SU-DHL-6 (cell line): ENCODE measurements at regions not wholly inside any gene's neighbourhood (a gene's known extent, or its start where the extent isn't known, plus 50 kb on each side); places are given as distances from the start of the nearest gene placed in this dataset.

ENCODE experiments used
- H2AFZ ChIP-seq: fragments of 200-600 bp; sonication (generic); 2 replicates; pipeline ENCODE4 v1.6.1; 2014; ENCODE audit warnings: low read depth, mild to moderate bottlenecking, moderate library complexity, mixed read lengths, antibody characterized with exemption, low read length; ENCODE audit not compliant: severe bottlenecking
- H3F3A ChIP-seq: fragments of 200-600 bp; shearing (Covaris generic); 2 replicates; pipeline ENCODE4 v1.6.0; 2016; ENCODE audit warnings: antibody characterized with exemption, mild to moderate bottlenecking; ENCODE audit not compliant: insufficient read depth
- H3K27ac ChIP-seq: fragments of 200-600 bp; sonication (generic); 2 replicates; pipeline ENCODE4 v1.5.1; 2016; ENCODE audit warnings: low read depth, mild to moderate bottlenecking, low read length, moderate library complexity, mixed read lengths
- H3K27me3 ChIP-seq: fragments of 200-600 bp; sonication (generic), shearing (Covaris generic); 2 replicates; pipeline ENCODE4 v1.6.0; 2014; ENCODE audit warnings: mild to moderate bottlenecking, low read length
- H3K36me3 ChIP-seq: fragments of 200-600 bp; sonication (generic); 2 replicates; pipeline ENCODE4 v1.6.1; 2014; ENCODE audit warnings: mild to moderate bottlenecking, low read length, mixed read lengths
- H3K4me2 ChIP-seq: fragments of 300-600, 200-600 bp; shearing (Covaris generic), sonication (generic); 2 replicates; pipeline ENCODE4 v1.6.0; 2014; ENCODE audit warnings: low read length, low read depth, mild to moderate bottlenecking; ENCODE audit not compliant: poor library complexity, severe bottlenecking
- H3K4me3 ChIP-seq: fragments of 200-600 bp; sonication (generic); 2 replicates; pipeline ENCODE4 v1.5.1; 2014; ENCODE audit warnings: antibody characterized with exemption, low read length, mild to moderate bottlenecking, mixed read lengths; ENCODE audit not compliant: insufficient read depth, poor library complexity, severe bottlenecking
- H3K79me2 ChIP-seq: fragments of 200-600 bp; sonication (generic); 2 replicates; pipeline ENCODE4 v1.6.1; 2014; ENCODE audit warnings: mild to moderate bottlenecking, low read length, moderate library complexity; ENCODE audit not compliant: insufficient read depth
- H3K9ac ChIP-seq: fragments of 200-600 bp; sonication (generic); 2 replicates; pipeline ENCODE4 v1.7.0; 2014; ENCODE audit warnings: mild to moderate bottlenecking, low read length
- H3K9me2 ChIP-seq: fragments of 200-600 bp; sonication (generic); replicated peaks from 2 replicates; pipeline ENCODE4 v1.6.1; 2014; ENCODE audit warnings: low read length; ENCODE audit not compliant: insufficient read depth
- H3K9me3 ChIP-seq: fragments of 200-600 bp; sonication (generic); 2 replicates; pipeline ENCODE4 v1.6.1; 2014; ENCODE audit warnings: low read length, mixed read lengths; ENCODE audit not compliant: insufficient read depth
- H4K20me1 ChIP-seq: fragments of 200-600 bp; sonication (generic); 2 replicates; pipeline ENCODE4 v1.6.1; 2014; ENCODE audit warnings: low read depth, mild to moderate bottlenecking, antibody characterized with exemption, low read length, moderate library complexity, mixed read lengths
- CTCF ChIP-seq: fragments of 200-600 bp; sonication (generic); IDR thresholded peaks from one replicate; pipeline ENCODE4 v1.5.1; 2017; ENCODE audit warnings: antibody characterized with exemption, mild to moderate bottlenecking, low read length, moderate library complexity; ENCODE audit not compliant: insufficient read depth, poor library complexity, severe bottlenecking
- EZH2phosphoT487 ChIP-seq: fragments of 200-600 bp; sonication (generic), shearing (Covaris generic); conservative IDR thresholded peaks from 2 replicates; pipeline ENCODE4 v1.6.1; 2018; ENCODE audit warnings: mild to moderate bottlenecking, antibody characterized with exemption, low read length, moderate library complexity, mixed read lengths

DNA sequence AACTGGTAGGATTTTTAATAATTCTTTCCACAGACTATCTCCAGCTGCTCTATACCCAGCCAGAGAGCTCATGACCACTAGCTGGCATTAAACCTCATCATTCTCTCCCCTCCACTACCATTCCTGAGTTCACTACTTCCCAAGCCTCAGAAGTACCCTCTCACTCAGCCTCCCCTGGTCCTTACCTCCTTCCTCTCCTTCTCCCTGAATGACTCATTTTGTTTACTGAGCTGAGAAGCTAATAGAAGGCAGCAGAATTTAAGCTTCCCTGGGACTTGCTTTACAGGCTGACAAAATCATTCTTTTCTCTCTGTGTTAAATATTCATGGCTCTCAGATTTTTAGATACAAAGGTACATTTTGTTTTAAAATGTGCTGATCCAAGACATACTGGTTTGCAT, 305.4 kb downstream of the TLR4 start:
- H3K9me2 ChIP-seq, result no peaks in the 10 kb centered on the region
- no peaks in the 10 kb centered on the region for H3F3A ChIP-seq
- no peak overlapping the region for H3K4me2 ChIP-seq

GRCh38 chr9:118017607-118018122, 313.5 kb downstream of the TLR4 start:
- H3K36me3 ChIP-seq, result no peaks in the 10 kb centered on the region
- H3F3A ChIP-seq, result no peaks in the 10 kb centered on the region
- H3K9ac ChIP-seq, result no peak overlapping the region
- H3K27me3 ChIP-seq, result no peaks in the 10 kb centered on the region
- H4K20me1 ChIP-seq, result no peaks in the 10 kb centered on the region
- H2AFZ ChIP-seq, result no peak overlapping the region
- no peak overlapping the region for H3K4me2 ChIP-seq
- H3K27ac ChIP-seq, result no peak overlapping the region
- no peak for TF ChIP-seq EZH2phosphoT487
- TF ChIP-seq CTCF, result no peak
- H3K79me2 ChIP-seq, result no peaks in the 10 kb centered on the region
- H3K9me2 ChIP-seq, result no peaks in the 10 kb centered on the region
- H3K4me3 ChIP-seq, result no peak overlapping the region
- no peaks in the 10 kb centered on the region for H3K9me3 ChIP-seq

More for the DNA sequence above, 305.4 kb downstream of the TLR4 start:
- H3K4me3 ChIP-seq, result no peak overlapping the region
- no peak for TF ChIP-seq EZH2phosphoT487
- no peak for TF ChIP-seq CTCF
- H3K9me3 ChIP-seq, result no peaks in the 10 kb centered on the region
- H4K20me1 ChIP-seq, result no peaks in the 10 kb centered on the region
- H2AFZ ChIP-seq, result no peak overlapping the region
- no peaks in the 10 kb centered on the region for H3K27me3 ChIP-seq
- no peak overlapping the region for H3K27ac ChIP-seq
- no peaks in the 10 kb centered on the region for H3K79me2 ChIP-seq
- no peaks in the 10 kb centered on the region for H3K36me3 ChIP-seq
- H3K9ac ChIP-seq, result no peak overlapping the region

- no peaks in the 10 kb centered on the region for H3K36me3 ChIP-seq
- H3K79me2 ChIP-seq, result no peaks in the 10 kb centered on the region
- no peak overlapping the region for H2AFZ ChIP-seq
- no peak overlapping the region for H3K4me2 ChIP-seq
- H3K9me3 ChIP-seq, result no peaks in the 10 kb centered on the region
- TF ChIP-seq CTCF, result no peak
- TF ChIP-seq EZH2phosphoT487, result no peak
- H4K20me1 ChIP-seq, result no peaks in the 10 kb centered on the region
- H3K9me2 ChIP-seq, result no peaks in the 10 kb centered on the region
- no peaks in the 10 kb centered on the region for H3K27me3 ChIP-seq
- H3K4me3 ChIP-seq, result no peak overlapping the region
- no peaks in the 10 kb centered on the region for H3F3A ChIP-seq
- H3K9ac ChIP-seq, result no peak overlapping the region
- no peak overlapping the region for H3K27ac ChIP-seq
Measured at GRCh38 chr9:118023644-118024043, 319.4 kb downstream of the TLR4 start.
